MM.1S (cell line): ENCODE measurements at regions not wholly inside any gene's neighbourhood (a gene's known extent, or its start where the extent isn't known, plus 50 kb on each side); places are given as distances from the start of the nearest gene placed in this dataset.

Experiments
- DNase-seq: peaks from one replicate; pipeline ENCODE4 v3.0.0-alpha.2; 2015
- H2AFZ ChIP-seq: fragments of 300-600 bp; sonication (generic); 2 replicates; pipeline ENCODE4 v1.6.0; 2016; ENCODE audit warnings: antibody characterized with exemption, low read length
- H3F3A ChIP-seq: fragments of 300-600 bp; sonication (generic); 2 replicates; pipeline ENCODE4 v1.6.1; 2016; ENCODE audit warnings: mild to moderate bottlenecking, antibody characterized with exemption, low read length, moderate library complexity, mixed read lengths; ENCODE audit not compliant: insufficient read depth
- H3K27ac ChIP-seq: fragments of 300-600 bp; sonication (generic); 2 replicates; pipeline ENCODE4 v1.5.1; 2016; ENCODE audit warnings: mild to moderate bottlenecking, low read length
- H3K27me3 ChIP-seq: fragments of 300-600 bp; sonication (generic); replicated peaks from 2 replicates; pipeline ENCODE4 v1.6.0; 2016; ENCODE audit warnings: low read length; ENCODE audit not compliant: insufficient read depth
- H3K36me3 ChIP-seq: fragments of 300-600 bp; sonication (generic); replicated peaks from 2 replicates; pipeline ENCODE4 v1.6.1; 2016; ENCODE audit warnings: mild to moderate bottlenecking, low read length, mixed read lengths; ENCODE audit not compliant: insufficient read depth
- H3K4me1 ChIP-seq: fragments of 300-600 bp; sonication (generic); 2 replicates; pipeline ENCODE4 v1.6.1; 2016; ENCODE audit warnings: low read length, mixed read lengths
- H3K4me2 ChIP-seq: fragments of 300-600 bp; sonication (generic); 2 replicates; pipeline ENCODE4 v1.6.0; 2016; ENCODE audit warnings: low read depth, low read length
- H3K4me3 ChIP-seq: fragments of 300-600 bp; sonication (generic); 2 replicates; pipeline ENCODE4 v1.5.1; 2016; ENCODE audit warnings: low read length, mixed read lengths
- H3K79me2 ChIP-seq: fragments of 300-600 bp; sonication (generic); 2 replicates; pipeline ENCODE4 v1.6.1; 2016; ENCODE audit warnings: mixed run types, low read length, mixed read lengths
- H3K9ac ChIP-seq: fragments of 300-600 bp; sonication (generic); 2 replicates; pipeline ENCODE4 v1.6.1; 2016; ENCODE audit warnings: low read length, mixed read lengths
- H3K9me2 ChIP-seq: fragments of 300-600 bp; sonication (generic); replicated peaks from 2 replicates; pipeline ENCODE4 v1.6.1; 2016; ENCODE audit warnings: mild to moderate bottlenecking, low read length, mixed read lengths; ENCODE audit not compliant: insufficient read depth
- H3K9me3 ChIP-seq: fragments of 300-600 bp; sonication (generic); replicated peaks from 2 replicates; pipeline ENCODE4 v1.6.1; 2016; ENCODE audit warnings: mild to moderate bottlenecking, low read length, mixed read lengths; ENCODE audit not compliant: insufficient read depth
- H4K20me1 ChIP-seq: fragments of 300-600 bp; sonication (generic); 2 replicates; pipeline ENCODE4 v1.6.1; 2016; ENCODE audit warnings: mild to moderate bottlenecking, low read length, moderate library complexity, mixed read lengths; ENCODE audit not compliant: insufficient read depth
- EZH2 ChIP-seq: fragments of 300-600 bp; sonication (generic); optimal IDR thresholded peaks from 2 replicates; pipeline ENCODE3; 2017; ENCODE audit warnings: low read depth, mild to moderate bottlenecking, antibody characterized with exemption, low read length, mixed read lengths
- EZH2phosphoT487 ChIP-seq: fragments of 300-600 bp; sonication (generic); IDR thresholded peaks from 2 replicates; pipeline ENCODE4 v1.6.1; 2018; ENCODE audit warnings: antibody characterized with exemption, low read length
- TF ChIP-seq, protein P1 (sequence below): fragments of 300-600 bp; sonication (generic); IDR thresholded peaks from 2 replicates; pipeline ENCODE4 v1.5.1; 2016; ENCODE audit warnings: antibody characterized with exemption, low read length, mixed read lengths

DNA sequence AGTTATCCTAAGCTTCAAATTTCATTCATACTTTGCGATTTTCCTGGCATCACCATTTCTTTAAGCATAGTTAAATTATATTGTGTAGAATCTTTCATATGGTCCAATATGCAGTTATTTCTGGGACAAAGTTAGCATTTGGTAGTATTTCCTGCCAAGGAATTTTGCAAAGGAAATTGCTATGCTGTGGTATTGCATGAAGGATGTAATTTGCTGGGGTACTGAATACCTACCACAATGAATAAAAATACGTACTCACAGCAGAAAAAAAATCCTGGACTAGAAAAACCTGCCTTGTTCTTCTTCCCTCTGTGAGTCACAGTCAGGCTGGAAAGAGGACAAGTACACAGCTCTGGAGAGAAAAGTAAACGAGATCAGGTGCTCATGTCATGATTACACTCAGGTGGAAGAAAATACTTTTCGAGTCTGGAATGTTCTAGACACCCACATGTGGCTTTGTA, 241.2 kb downstream of the PTBP2 start:
- no peaks in the 10 kb centered on the region for H3F3A ChIP-seq
- H3K27ac ChIP-seq = no peak overlapping the region
- H3K9ac ChIP-seq = no peak overlapping the region
- no peaks in the 10 kb centered on the region for H3K79me2 ChIP-seq
- no peaks in the 10 kb centered on the region for H3K9me2 ChIP-seq
- DNase-seq = no peak
- H3K4me3 ChIP-seq = no peak overlapping the region
- no peaks in the 10 kb centered on the region for H4K20me1 ChIP-seq
- H2AFZ ChIP-seq = no peak overlapping the region
- TF ChIP-seq, protein P1, sequence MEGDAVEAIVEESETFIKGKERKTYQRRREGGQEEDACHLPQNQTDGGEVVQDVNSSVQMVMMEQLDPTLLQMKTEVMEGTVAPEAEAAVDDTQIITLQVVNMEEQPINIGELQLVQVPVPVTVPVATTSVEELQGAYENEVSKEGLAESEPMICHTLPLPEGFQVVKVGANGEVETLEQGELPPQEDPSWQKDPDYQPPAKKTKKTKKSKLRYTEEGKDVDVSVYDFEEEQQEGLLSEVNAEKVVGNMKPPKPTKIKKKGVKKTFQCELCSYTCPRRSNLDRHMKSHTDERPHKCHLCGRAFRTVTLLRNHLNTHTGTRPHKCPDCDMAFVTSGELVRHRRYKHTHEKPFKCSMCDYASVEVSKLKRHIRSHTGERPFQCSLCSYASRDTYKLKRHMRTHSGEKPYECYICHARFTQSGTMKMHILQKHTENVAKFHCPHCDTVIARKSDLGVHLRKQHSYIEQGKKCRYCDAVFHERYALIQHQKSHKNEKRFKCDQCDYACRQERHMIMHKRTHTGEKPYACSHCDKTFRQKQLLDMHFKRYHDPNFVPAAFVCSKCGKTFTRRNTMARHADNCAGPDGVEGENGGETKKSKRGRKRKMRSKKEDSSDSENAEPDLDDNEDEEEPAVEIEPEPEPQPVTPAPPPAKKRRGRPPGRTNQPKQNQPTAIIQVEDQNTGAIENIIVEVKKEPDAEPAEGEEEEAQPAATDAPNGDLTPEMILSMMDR = no peak
- TF ChIP-seq EZH2 = no peak
- no peak for TF ChIP-seq EZH2phosphoT487
- H3K36me3 ChIP-seq = no peaks in the 10 kb centered on the region
- no peaks in the 10 kb centered on the region for H3K27me3 ChIP-seq
- H3K4me1 ChIP-seq = no peaks in the 10 kb centered on the region
- H3K4me2 ChIP-seq = no peak overlapping the region
- no peaks in the 10 kb centered on the region for H3K9me3 ChIP-seq

DNA sequence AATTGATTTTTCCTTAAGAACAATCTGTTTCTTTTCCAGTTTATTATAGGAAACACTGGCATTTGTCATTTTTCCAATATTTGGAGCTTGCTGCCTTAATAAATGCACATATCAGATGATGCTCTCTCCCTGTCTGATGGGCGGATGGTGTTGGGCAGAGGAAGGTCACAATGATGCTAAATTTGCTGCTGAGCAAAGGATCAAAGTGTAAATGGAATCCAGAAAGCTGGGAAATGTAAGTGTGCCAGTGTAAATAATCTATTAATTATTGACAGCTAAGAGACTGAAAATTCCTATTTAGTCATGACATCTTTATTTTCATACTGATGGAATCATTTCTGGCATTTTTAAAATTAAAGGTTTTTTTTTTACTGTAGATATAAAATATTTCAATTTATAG, 243.2 kb downstream of the PTBP2 start:
- Histone ChIP-seq H3K27me3 (no peaks in the 10 kb centered on the region), H4K20me1 (no peaks in the 10 kb centered on the region), H3F3A (no peaks in the 10 kb centered on the region), H3K9me3 (no peaks in the 10 kb centered on the region), H3K9ac (no peak overlapping the region), H3K36me3 (no peaks in the 10 kb centered on the region), H3K79me2 (no peaks in the 10 kb centered on the region), H3K4me3 (no peak overlapping the region), H2AFZ (no peak overlapping the region), H3K27ac (no peak overlapping the region), H3K4me2 (no peak overlapping the region), H3K9me2 (no peaks in the 10 kb centered on the region), H3K4me1 (no peaks in the 10 kb centered on the region)
- no peak for DNase-seq
- TF ChIP-seq EZH2phosphoT487 (no peak), EZH2 (no peak)
- TF ChIP-seq, protein P1 = no peak

DNA sequence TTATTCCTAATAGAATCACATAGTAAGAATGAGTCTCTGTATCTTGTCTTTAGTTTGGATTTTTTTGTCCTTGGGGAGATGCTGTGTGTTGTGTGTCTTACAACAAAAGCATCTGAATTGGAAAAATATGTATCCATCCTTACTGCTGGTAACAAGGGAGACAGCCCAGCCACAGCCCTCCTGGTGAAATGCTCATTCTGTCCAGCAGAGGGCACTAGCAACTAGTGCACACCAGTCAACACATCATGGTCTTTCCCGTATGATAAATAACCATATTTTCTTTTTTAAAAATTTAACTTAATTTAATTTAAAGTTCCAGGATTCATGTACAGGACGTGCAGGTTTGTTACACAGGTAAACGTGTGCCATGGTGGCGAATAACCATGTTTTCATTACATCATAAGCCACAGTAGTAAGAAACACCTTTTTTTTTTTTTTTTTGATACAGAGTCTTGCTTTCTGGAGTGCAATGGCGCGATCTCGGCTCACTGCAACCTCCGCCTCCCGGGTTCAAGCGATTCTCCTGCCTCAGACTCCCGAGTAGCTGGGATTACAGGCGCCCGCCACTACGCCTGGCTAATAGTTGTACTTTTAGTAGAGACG, 245.1 kb downstream of the PTBP2 start:
- no peak overlapping the region for H3K4me3 ChIP-seq
- H2AFZ ChIP-seq = no peak overlapping the region
- no peaks in the 10 kb centered on the region for H3K4me1 ChIP-seq
- no peaks in the 10 kb centered on the region for H4K20me1 ChIP-seq
- no peaks in the 10 kb centered on the region for H3K79me2 ChIP-seq
- no peaks in the 10 kb centered on the region for H3K9me2 ChIP-seq
- TF ChIP-seq, protein P1 = peak; percentile 47
- no peak for TF ChIP-seq EZH2
- H3K9me3 ChIP-seq = no peaks in the 10 kb centered on the region
- no peak overlapping the region for H3K4me2 ChIP-seq
- DNase-seq = peak; percentile 42
- H3K27ac ChIP-seq = no peak overlapping the region
- no peaks in the 10 kb centered on the region for H3K27me3 ChIP-seq
- no peak overlapping the region for H3K9ac ChIP-seq
- H3K36me3 ChIP-seq = no peaks in the 10 kb centered on the region
- no peaks in the 10 kb centered on the region for H3F3A ChIP-seq
